H1 (cell line): ENCODE measurements at regions not wholly inside any gene's neighbourhood (a gene's known extent, or its start where the extent isn't known, plus 50 kb on each side); places are given as distances from the start of the nearest gene placed in this dataset.

ENCODE experiments used
- CTCF ChIA-PET: fragments of 300-600 bp; sonication (Branson Sonifier 250); formaldehyde crosslinking; loops from one replicate; lab custom pipeline; 2021; ENCODE audit not compliant: partially characterized antibody; lab: Charles Lee
- POLR2A ChIA-PET: fragments of 300-600 bp; sonication (Branson Sonifier 250); formaldehyde crosslinking; loops from one replicate; lab custom pipeline; 2021; ENCODE audit warnings: inconsistent platforms; ENCODE audit not compliant: partially characterized antibody; lab: Charles Lee
- DNase-seq, 2 experiments: peaks; one replicate each; pipeline versions ENCODE4 v3.0.0 to v3.0.0-alpha.2; 2010 to 2022; ENCODE audit warnings: low spot score in 2 of 2, low read depth in 1 of 2, mixed read lengths in 1 of 2
- FAIRE-seq: peaks from 2 replicates; lab custom pipeline; 2011; peaks lifted over from hg19 to GRCh38; lab: Jason Lieb, UNC
- H2AFZ ChIP-seq: 2 replicates; pipeline ENCODE4 v1.8.1; 2012; ENCODE audit warnings: low read length, inconsistent platforms
- H2AK5ac ChIP-seq: 2 replicates; pipeline ENCODE4 v1.6.1; 2013; ENCODE audit warnings: low read depth, low read length
- H2BK120ac ChIP-seq: replicated peaks from 2 replicates; pipeline ENCODE3; 2013; ENCODE audit warnings: low read depth, low read length, inconsistent platforms
- H2BK12ac ChIP-seq: 2 replicates; pipeline ENCODE4 v1.6.1; 2013; ENCODE audit warnings: low read depth, low read length
- H2BK15ac ChIP-seq: 2 replicates; pipeline ENCODE4 v1.6.1; 2013; ENCODE audit warnings: low read length
- H2BK20ac ChIP-seq: 2 replicates; pipeline ENCODE4 v1.6.1; 2013; ENCODE audit warnings: low read length
- H2BK5ac ChIP-seq: 2 replicates; pipeline ENCODE4 v1.6.1; 2013; ENCODE audit warnings: low read depth, low read length
- H3K14ac ChIP-seq: 2 replicates; pipeline ENCODE4 v1.6.1; 2013; ENCODE audit warnings: inconsistent platforms; ENCODE audit not compliant: insufficient read length
- H3K18ac ChIP-seq: 2 replicates; pipeline ENCODE4 v1.6.1; 2013; ENCODE audit warnings: low read length; ENCODE audit errors: extremely low read depth
- H3K23ac ChIP-seq: 2 replicates; pipeline ENCODE4 v1.6.1; 2013; ENCODE audit warnings: inconsistent platforms; ENCODE audit not compliant: insufficient read length
- H3K23me2 ChIP-seq: 2 replicates; pipeline ENCODE4 v1.6.1; 2013; ENCODE audit warnings: low read depth, low read length
- H3K27ac ChIP-seq: 2 replicates; pipeline ENCODE4 v1.6.1; 2011; ENCODE audit warnings: low read depth, low read length, inconsistent platforms
- H3K27me3 ChIP-seq, 4 experiments: replicated peaks in 1 of 4; 1 replicate in 1 of 4; 2 replicates in 3 of 4; pipeline versions ENCODE4 v1.6.1 to v1.8.1; 2011 to 2013; ENCODE audit warnings: low read length in 3 of 4, mild to moderate bottlenecking in 3 of 4, inconsistent platforms in 2 of 4, mixed read lengths in 2 of 4, moderate library complexity in 1 of 4; ENCODE audit not compliant: control insufficient read depth in 3 of 4, insufficient read depth in 3 of 4; ENCODE audit errors: extremely low read depth in 1 of 4
- H3K36me3 ChIP-seq, 4 experiments: 2 replicates each; pipeline versions ENCODE4 v1.6.1 to v1.8.1; 2011 to 2013; ENCODE audit warnings: mild to moderate bottlenecking in 4 of 4, low read length in 3 of 4, moderate library complexity in 2 of 4, control low read depth in 1 of 4, inconsistent platforms in 1 of 4; ENCODE audit not compliant: insufficient read depth in 4 of 4, control insufficient read depth in 2 of 4
- H3K4ac ChIP-seq: replicated peaks from 2 replicates; pipeline ENCODE3; 2013; ENCODE audit warnings: low read length, low read depth, mixed read lengths, inconsistent platforms; ENCODE audit not compliant: insufficient read length
- H3K4me1 ChIP-seq, 4 experiments: replicated peaks in 1 of 4; 1 replicate in 1 of 4; 2 replicates in 3 of 4; pipeline versions ENCODE4 v1.6.1 to v1.8.1; 2011 to 2013; ENCODE audit warnings: low read length in 3 of 4, inconsistent platforms in 2 of 4, mixed read lengths in 1 of 4; ENCODE audit not compliant: insufficient read depth in 4 of 4, control insufficient read depth in 3 of 4
- H3K4me2 ChIP-seq, 2 experiments: 2 replicates each; pipeline versions ENCODE4 v1.6.1 to v1.8.1; 2011 to 2013; ENCODE audit warnings: low read depth in 2 of 2, low read length in 2 of 2, control low read depth in 1 of 2, inconsistent platforms in 1 of 2, mild to moderate bottlenecking in 1 of 2; ENCODE audit not compliant: insufficient read depth in 1 of 2
- H3K4me3 ChIP-seq, 4 experiments: fragments of 200-600, 300-600 bp in 1 of 4; sonication (generic), shearing (Covaris generic), sonication (Bioruptor Twin) in 1 of 4; 2 replicates each; pipeline versions ENCODE4 v1.5.1 to v1.8.1; 2011 to 2016; ENCODE audit warnings: low read length in 4 of 4, low read depth in 3 of 4, control low read depth in 2 of 4, inconsistent platforms in 2 of 4, mild to moderate bottlenecking in 2 of 4, mixed read lengths in 1 of 4, moderate library complexity in 1 of 4; ENCODE audit not compliant: insufficient read depth in 2 of 4; ENCODE audit errors: extremely low read depth in 1 of 4
- H3K56ac ChIP-seq: replicated peaks from 2 replicates; pipeline ENCODE3; 2013; ENCODE audit warnings: low read depth, mild to moderate bottlenecking, mixed read lengths, low read length, inconsistent platforms; ENCODE audit not compliant: insufficient read length
- H3K79me1 ChIP-seq: 2 replicates; pipeline ENCODE4 v1.6.1; 2013; ENCODE audit warnings: low read depth, low read length, control low read depth
- H3K79me2 ChIP-seq, 2 experiments: 2 replicates each; pipeline versions ENCODE4 v1.6.1 to v1.8.1; 2012 to 2013; ENCODE audit warnings: low read length in 2 of 2, mild to moderate bottlenecking in 2 of 2, inconsistent platforms in 1 of 2; ENCODE audit not compliant: insufficient read depth in 2 of 2, control insufficient read depth in 1 of 2
- H3K9ac ChIP-seq, 4 experiments: replicated peaks in 1 of 4; 1 replicate in 1 of 4; 2 replicates in 3 of 4; pipeline versions ENCODE4 v1.6.1 to v1.8.1; 2011 to 2013; ENCODE audit warnings: low read depth in 3 of 4, low read length in 3 of 4, control low read depth in 2 of 4, mild to moderate bottlenecking in 2 of 4, moderate library complexity in 2 of 4, inconsistent platforms in 1 of 4; ENCODE audit errors: extremely low read depth in 1 of 4
- H3K9me3 ChIP-seq, 2 experiments: 2 replicates each; pipeline versions ENCODE4 v1.6.1 to v1.8.1; 2012 to 2013; ENCODE audit warnings: mild to moderate bottlenecking in 2 of 2, moderate library complexity in 2 of 2, control low read depth in 1 of 2, inconsistent platforms in 1 of 2, low read depth in 1 of 2, low read length in 1 of 2, mixed read lengths in 1 of 2; ENCODE audit not compliant: insufficient read depth in 2 of 2
- H4K20me1 ChIP-seq, 2 experiments: replicated peaks in 1 of 2; 2 replicates each; pipeline versions ENCODE3 to v1.8.1; 2011 to 2013; ENCODE audit warnings: inconsistent platforms in 2 of 2, low read length in 2 of 2, mild to moderate bottlenecking in 1 of 2; ENCODE audit not compliant: insufficient read depth in 2 of 2, control insufficient read depth in 1 of 2
- H4K5ac ChIP-seq: 2 replicates; pipeline ENCODE4 v1.6.1; 2013; ENCODE audit warnings: low read length, low read depth, mixed read lengths, inconsistent platforms; ENCODE audit not compliant: insufficient read length
- H4K8ac ChIP-seq: 2 replicates; pipeline ENCODE4 v1.8.0; 2013; ENCODE audit warnings: mild to moderate bottlenecking, moderate library complexity, low read length, inconsistent platforms; ENCODE audit not compliant: insufficient read depth; ENCODE audit errors: extremely low read depth
- H4K91ac ChIP-seq: replicated peaks from 2 replicates; pipeline ENCODE3; 2013; ENCODE audit warnings: low read length, mixed read lengths, inconsistent platforms; ENCODE audit not compliant: insufficient read length
- ASH2L ChIP-seq: fragments of 200-600, 300-600 bp; sonication (generic); IDR thresholded peaks from one replicate; pipeline ENCODE4 v1.7.1; 2017; ENCODE audit warnings: low read length
- KDM1A ChIP-seq: fragments of 200-600, 300-600 bp; sonication (generic); IDR thresholded peaks from 2 replicates; pipeline ENCODE4 v1.7.1; 2016; ENCODE audit warnings: mild to moderate bottlenecking, low read length, borderline replicate concordance
- SP4 ChIP-seq: IDR thresholded peaks from 2 replicates; pipeline ENCODE4 v1.6.1; 2012; ENCODE audit warnings: low read length, inconsistent platforms
- TAF1 ChIP-seq: IDR thresholded peaks from 2 replicates; pipeline ENCODE4 v1.6.1; 2011; ENCODE audit warnings: mild to moderate bottlenecking, low read depth, low read length
- ZNF274 ChIP-seq: IDR thresholded peaks from 2 replicates; pipeline ENCODE4 v1.7.0; 2012; ENCODE audit warnings: low read length, borderline replicate concordance; ENCODE audit errors: extremely low read depth
- WGBS, 2 experiments: shearing (Covaris generic) in 1 of 2; methylation state at CpG; one replicate each; pipeline versions ENCODE4 v1.1.6 to v1.1.7; 2013 to 2015; ENCODE audit warnings: low lambda C conversion rate in 2 of 2, mixed read lengths in 2 of 2, inconsistent platforms in 1 of 2, low coverage in 1 of 2, missing lambda C conversion rate in 1 of 2; ENCODE audit not compliant: insufficient replicate concordance in 2 of 2, insufficient coverage in 1 of 2, insufficient read length in 1 of 2; ENCODE audit errors: extremely low coverage in 1 of 2, missing lambda C conversion rate in 1 of 2; 5-methylcytosine and 5-hydroxymethylcytosine counted together
- TF ChIP-seq, protein P1 (sequence below), 3 experiments: IDR thresholded peaks; 1 replicate in 2 of 3; 2 replicates in 1 of 3; pipeline versions ENCODE4 v1.5.1 to v1.6.1; 2011; ENCODE audit warnings: low read length in 3 of 3, mild to moderate bottlenecking in 3 of 3, inconsistent platforms in 2 of 3, low read depth in 1 of 3, moderate library complexity in 1 of 3; ENCODE audit not compliant: insufficient read depth in 1 of 3; ENCODE audit errors: control extremely low read depth in 1 of 3

DNA sequence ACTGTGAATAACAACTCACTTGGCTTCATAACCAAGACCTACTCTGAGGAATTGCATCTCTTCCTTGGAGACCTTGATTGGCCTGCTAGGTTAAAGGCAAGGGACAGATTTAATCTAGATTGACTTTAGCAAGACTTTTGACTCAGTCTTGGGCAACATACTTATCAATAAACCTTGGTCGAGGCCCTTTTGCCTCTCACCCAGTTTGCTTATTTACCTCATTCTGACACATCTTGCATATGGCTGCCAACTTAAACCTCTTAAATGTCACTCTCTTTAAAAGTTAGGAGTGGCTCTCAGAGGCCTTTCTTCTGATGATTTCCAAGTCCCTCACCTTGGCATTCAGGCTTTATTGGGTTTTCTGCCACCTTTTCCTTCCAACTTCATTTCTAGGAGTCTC lies 124.5 kb downstream of the BAMBI start:
- Histone ChIP-seq H2BK20ac (no peak overlapping the region), H2BK120ac (no peak overlapping the region), H3K23me2 (no peaks in the 10 kb centered on the region), H2BK15ac (no peak overlapping the region), H3K79me2 (no peaks in the 10 kb centered on the region), H2AFZ (no peak overlapping the region), H3K23ac (no peak overlapping the region), H3K18ac (no peak overlapping the region), H3K4ac (no peak overlapping the region), H3K4me3 (no peak overlapping the region), H3K4me1 (peaks cover 0 to 4% (median 2%) of the 10 kb centered on the region in 4 experiments; a peak in 3 of 7 replicates), H2BK12ac (no peak overlapping the region), H2AK5ac (no peak overlapping the region), H2BK5ac (no peak overlapping the region), H4K20me1 (no peaks in the 10 kb centered on the region), H3K4me2 (no peak overlapping the region), H3K79me1 (no peaks in the 10 kb centered on the region), H3K27ac (no peak overlapping the region), H3K9me3 (no peaks in the 10 kb centered on the region), H3K36me3 (no peaks in the 10 kb centered on the region), H4K5ac (no peak overlapping the region), H3K27me3 (no peaks in the 10 kb centered on the region), H4K8ac (no peak overlapping the region), H3K56ac (no peak overlapping the region), H4K91ac (no peak overlapping the region), H3K9ac (no peak overlapping the region), H3K14ac (no peak overlapping the region)
- ChIA-PET POLR2A (no interaction called here), CTCF (no interaction called here)
- TF ChIP-seq SP4 = no peak
- TF ChIP-seq ASH2L = no peak
- no peak for TF ChIP-seq KDM1A
- TF ChIP-seq, protein P1, sequence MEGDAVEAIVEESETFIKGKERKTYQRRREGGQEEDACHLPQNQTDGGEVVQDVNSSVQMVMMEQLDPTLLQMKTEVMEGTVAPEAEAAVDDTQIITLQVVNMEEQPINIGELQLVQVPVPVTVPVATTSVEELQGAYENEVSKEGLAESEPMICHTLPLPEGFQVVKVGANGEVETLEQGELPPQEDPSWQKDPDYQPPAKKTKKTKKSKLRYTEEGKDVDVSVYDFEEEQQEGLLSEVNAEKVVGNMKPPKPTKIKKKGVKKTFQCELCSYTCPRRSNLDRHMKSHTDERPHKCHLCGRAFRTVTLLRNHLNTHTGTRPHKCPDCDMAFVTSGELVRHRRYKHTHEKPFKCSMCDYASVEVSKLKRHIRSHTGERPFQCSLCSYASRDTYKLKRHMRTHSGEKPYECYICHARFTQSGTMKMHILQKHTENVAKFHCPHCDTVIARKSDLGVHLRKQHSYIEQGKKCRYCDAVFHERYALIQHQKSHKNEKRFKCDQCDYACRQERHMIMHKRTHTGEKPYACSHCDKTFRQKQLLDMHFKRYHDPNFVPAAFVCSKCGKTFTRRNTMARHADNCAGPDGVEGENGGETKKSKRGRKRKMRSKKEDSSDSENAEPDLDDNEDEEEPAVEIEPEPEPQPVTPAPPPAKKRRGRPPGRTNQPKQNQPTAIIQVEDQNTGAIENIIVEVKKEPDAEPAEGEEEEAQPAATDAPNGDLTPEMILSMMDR (IDR thresholded peaks at IDR 0.05; ENCODE audit: control extremely low read depth in 1 of 3, insufficient read depth in 1 of 3, low read depth in 1 of 3, low read length in 3 of 3) = no peak
- no peak for TF ChIP-seq TAF1
- no peak for TF ChIP-seq ZNF274
- 100% methylated on average over 1 of the region's 1 CpG; no CpG with 5 or more reads in 1 of the 2 experiments for WGBS, 2 experiments
- no peak for DNase-seq
- FAIRE-seq = no peak
